GM18909 (cell line): ENCODE measurements at regions not wholly inside any gene's neighbourhood (a gene's known extent, or its start where the extent isn't known, plus 50 kb on each side); places are given as distances from the start of the nearest gene placed in this dataset.
"Not testable (repeated sequence)": the region's sequence is repeated elsewhere in the genome, so short reads cannot be mapped to it uniquely, and the experiment has no call there.

Experiments used
- ATAC-seq: cut with Tn5 transposase; IDR thresholded peaks from one replicate; pipeline ENCODE4 v1.9.1; 2021; ENCODE audit warnings: mild to moderate bottlenecking; ENCODE audit not compliant: unreplicated experiment, poor library complexity

- ATAC-seq = no peak
Measured at GRCh38 chr2:11877764-11878163, 131.3 kb downstream of the LPIN1 start.

- ATAC-seq = not testable (repeated sequence)
Measured at GRCh38 chr2:11885253-11885652, 138.8 kb downstream of the LPIN1 start.

GRCh38 chr2:11886899-11887298, 140.5 kb downstream of the LPIN1 start:
- not testable (repeated sequence) for ATAC-seq

- ATAC-seq = no peak
Measured at GRCh38 chr2:11889101-11889850, 142.8 kb downstream of the LPIN1 start.

GRCh38 chr2:11889854-11890253, 143.4 kb downstream of the LPIN1 start:
- ATAC-seq = no peak

- no peak for ATAC-seq
Measured at GRCh38 chr2:11891028-11891427, 144.6 kb downstream of the LPIN1 start.

- no peak for ATAC-seq
Measured at GRCh38 chr2:11891671-11892440, 145.4 kb downstream of the LPIN1 start.

- no peak for ATAC-seq
Measured at GRCh38 chr2:11896386-11896785, 150.0 kb downstream of the LPIN1 start.

- ATAC-seq = no peak
Measured at GRCh38 chr2:11898576-11898975, 152.1 kb downstream of the LPIN1 start.

GRCh38 chr2:11899264-11899818, 152.9 kb downstream of the LPIN1 start:
- no peak for ATAC-seq

GRCh38 chr2:11900891-11901290, 154.5 kb downstream of the LPIN1 start:
- not testable (repeated sequence) for ATAC-seq

- ATAC-seq = no peak
Measured at GRCh38 chr2:11901351-11902069, 155.1 kb downstream of the LPIN1 start.

- ATAC-seq = no peak
Measured at GRCh38 chr2:11903085-11903606, 156.7 kb downstream of the LPIN1 start.

- ATAC-seq = peak; percentile 85
Measured at GRCh38 chr2:11904029-11904428, 157.6 kb downstream of the LPIN1 start.

GRCh38 chr2:11904941-11905340, 158.5 kb downstream of the LPIN1 start:
- ATAC-seq = no peak

GRCh38 chr2:11907190-11907589, 160.8 kb downstream of the LPIN1 start:
- ATAC-seq = no peak

GRCh38 chr2:11910971-11911370, 164.5 kb downstream of the LPIN1 start:
- peak; percentile 44 for ATAC-seq

GRCh38 chr2:11912980-11913379, 166.5 kb downstream of the LPIN1 start:
- no peak for ATAC-seq

- ATAC-seq = no peak
Measured at GRCh38 chr2:11914455-11914854, 168.0 kb downstream of the LPIN1 start.

- no peak for ATAC-seq
Measured at GRCh38 chr2:11915650-11916049, 169.2 kb downstream of the LPIN1 start.
